HG02885 (cell line): ENCODE measurements at regions not wholly inside any gene's neighbourhood (a gene's known extent, or its start where the extent isn't known, plus 50 kb on each side); places are given as distances from the start of the nearest gene placed in this dataset.

Experiments used
- ATAC-seq: cut with Tn5 transposase; IDR thresholded peaks from one replicate; pipeline ENCODE4 v1.9.1; 2021; ENCODE audit warnings: mild to moderate bottlenecking; ENCODE audit not compliant: unreplicated experiment, poor library complexity

DNA sequence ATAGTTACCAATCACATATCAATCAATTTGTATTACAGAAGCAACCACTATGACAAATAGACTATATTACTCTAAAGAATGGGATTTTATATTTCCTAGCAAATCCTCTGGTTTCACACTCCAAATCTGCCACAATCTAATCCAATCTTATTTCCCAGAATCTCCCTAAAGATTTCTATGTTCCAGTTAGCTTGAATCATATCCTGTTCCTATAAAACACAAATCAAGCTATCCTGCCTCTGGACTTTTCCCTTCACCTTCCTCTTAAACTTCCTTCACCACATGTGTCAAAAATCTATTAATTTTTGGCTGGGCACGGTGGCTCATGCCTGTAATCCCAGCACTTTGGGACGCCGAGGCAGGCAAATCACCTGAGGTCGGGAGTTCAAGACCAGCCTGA is 50.0 kb downstream of the PIK3C2A start:
- no peak for ATAC-seq

- no peak for ATAC-seq
Measured at GRCh38 chr11:17156283-17156682, 51.5 kb downstream of the PIK3C2A start.

- peak; percentile 59 for ATAC-seq
Measured at GRCh38 chr11:17154409-17155159, 53.2 kb downstream of the PIK3C2A start.

DNA sequence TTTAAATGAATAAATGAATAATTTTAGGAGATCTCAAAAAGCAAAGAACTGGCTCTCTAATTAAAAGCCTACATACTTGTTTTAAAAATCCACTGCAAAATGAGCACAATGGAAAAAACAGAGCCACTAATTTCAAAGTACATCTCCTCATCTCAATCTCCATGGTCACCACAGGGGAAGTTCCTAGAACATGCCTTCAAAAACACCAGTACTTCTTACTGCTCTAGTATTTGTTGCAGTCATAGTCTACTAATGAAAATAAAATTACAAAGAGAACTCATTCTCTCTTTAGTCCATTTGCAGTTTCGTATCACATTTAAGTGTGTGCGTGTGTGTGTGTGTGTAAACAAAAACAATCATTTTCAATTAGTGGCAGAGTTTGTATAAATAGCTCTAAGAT is 54.0 kb downstream of the PIK3C2A start:
- no peak for ATAC-seq

DNA sequence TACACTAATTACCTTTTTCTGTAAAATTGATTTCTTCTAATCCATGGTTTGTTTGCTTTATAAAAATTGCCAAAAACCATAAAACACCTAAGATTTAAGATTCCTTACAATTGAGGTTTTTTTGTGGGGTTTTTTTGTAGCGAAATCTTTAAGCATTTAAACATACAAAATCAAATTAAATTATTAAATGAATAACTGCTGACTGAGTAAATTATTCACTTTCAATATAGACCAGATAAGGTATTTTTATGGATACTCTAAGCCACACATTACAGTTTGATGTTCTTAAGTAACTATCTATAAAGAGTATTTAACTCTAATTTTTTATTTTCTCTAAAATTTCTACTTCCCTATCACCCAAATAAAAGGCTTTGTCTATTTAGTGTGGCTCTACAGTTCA is 55.5 kb downstream of the PIK3C2A start:
- no peak for ATAC-seq

GRCh38 chr11:17150521-17150920 is 57.3 kb downstream of the PIK3C2A start:
- ATAC-seq: no peak

GRCh38 chr11:17148536-17148935 is 59.2 kb downstream of the PIK3C2A start:
- ATAC-seq: no peak

DNA sequence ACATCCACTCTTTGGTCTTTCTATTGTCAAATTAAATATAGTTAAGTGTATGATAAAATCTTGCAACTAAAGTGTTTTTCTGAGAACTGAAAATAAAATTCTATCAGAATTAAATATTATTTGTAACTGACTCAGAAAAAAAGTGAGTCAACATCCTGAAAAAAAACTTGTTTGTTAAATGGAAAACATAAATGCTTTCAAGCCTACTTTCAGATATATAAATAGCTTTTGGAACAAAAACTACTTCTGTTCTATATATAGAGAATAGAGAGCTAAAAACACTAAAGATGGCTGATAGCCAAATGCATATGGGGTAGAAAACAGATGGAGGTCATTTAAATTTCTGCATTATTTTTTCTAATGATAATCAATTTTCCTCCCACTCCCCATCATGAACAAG is 61.8 kb downstream of the PIK3C2A start:
- ATAC-seq: no peak

DNA sequence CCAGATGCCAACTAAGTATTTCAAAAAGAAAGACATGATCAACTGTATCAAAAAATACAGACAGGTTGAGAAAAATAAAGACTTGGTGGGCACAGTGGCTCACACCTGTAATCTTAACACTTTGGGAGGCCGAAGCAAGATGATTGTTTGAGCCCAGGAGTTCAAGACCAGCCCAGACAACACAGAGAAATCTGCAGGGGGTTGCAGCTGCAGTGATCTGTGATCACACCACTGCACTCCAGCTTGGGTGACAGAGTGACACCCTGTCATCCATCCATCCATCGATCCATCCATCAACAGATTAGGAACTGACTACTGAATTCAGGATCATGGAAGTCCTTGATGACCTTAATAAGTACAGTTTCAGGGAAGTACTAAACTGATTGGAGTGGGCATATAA is 65.0 kb upstream of the RPS13 start:
- ATAC-seq: no peak

GRCh38 chr11:17141156-17141555 is 63.7 kb upstream of the RPS13 start:
- ATAC-seq: no peak

DNA sequence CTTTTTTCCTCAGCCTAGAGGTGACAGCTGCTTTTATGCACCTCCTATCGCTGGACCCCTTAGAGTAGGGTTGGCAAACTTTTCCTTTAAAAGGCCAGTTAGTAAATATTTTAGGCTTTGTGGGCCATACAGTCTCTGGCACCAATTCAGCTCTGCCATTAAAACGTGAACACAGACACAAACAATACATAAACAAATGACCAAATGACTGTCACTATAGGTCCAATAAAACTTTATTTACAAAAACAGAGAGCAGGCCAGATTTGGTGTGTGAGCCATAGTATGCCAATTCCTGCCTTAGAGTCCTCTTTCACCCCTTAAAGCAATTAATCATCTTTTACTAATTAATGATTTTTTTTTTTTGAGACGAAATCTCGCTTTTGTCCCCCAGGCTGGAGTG is 61.1 kb upstream of the RPS13 start:
- ATAC-seq: no peak

DNA sequence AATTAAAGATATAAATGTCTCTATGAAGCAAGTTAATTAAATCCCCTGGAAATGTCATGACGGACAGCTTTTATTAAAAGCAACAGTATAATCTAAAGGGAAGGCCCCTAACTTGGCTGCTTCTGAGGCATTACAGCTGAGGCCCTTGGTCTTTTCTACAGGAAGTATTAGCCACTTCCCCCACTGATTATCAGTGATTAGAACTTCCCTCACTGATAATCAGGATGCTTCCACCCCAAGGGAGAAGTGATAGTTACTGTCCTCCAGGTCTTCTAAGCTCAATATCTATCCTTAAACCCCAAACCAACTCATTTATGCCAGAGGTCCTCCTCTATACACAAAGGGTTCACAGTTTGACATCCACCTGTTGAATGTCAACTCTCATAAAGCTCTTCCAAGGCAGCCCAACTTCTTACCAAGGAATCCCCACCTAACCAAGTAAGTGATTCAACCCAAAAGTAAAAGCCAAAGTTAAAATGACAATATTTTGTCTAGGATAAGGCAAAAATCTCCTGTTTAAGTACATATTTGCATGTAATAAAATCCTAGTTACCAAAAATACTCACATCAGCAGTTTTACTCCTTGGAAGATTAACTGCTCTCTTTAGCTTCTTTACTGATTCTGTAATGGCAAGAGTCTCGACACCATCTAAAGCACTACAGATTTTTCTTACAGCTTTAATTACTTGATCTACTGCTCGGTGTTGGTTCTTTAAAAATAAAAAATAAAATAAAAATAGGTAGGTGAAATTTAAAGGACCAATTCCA is 58.6 kb upstream of the RPS13 start:
- ATAC-seq: no peak

- no peak for ATAC-seq
Measured at GRCh38 chr11:17132654-17133053, 55.2 kb upstream of the RPS13 start.

- ATAC-seq: no peak
Measured at GRCh38 chr11:17129003-17129402, 51.5 kb upstream of the RPS13 start.
